ENCODE measurements at regions not wholly inside any gene's neighbourhood (a gene's known extent, or its start where the extent isn't known, plus 50 kb on each side); places are given as distances from the start of the nearest gene placed in this dataset.

- Mint-ChIP-seq H3K36me3 (ENCODE audit: unreplicated experiment) (no peaks in the 10 kb centered on the region), H3K27ac (ENCODE audit: unreplicated experiment) (no peak overlapping the region), H3K4me1 (ENCODE audit: low read depth, unreplicated experiment) (peaks cover 2% of the 10 kb centered on the region), H3K9me3 (ENCODE audit: unreplicated experiment) (no peaks in the 10 kb centered on the region), H3K27me3 (ENCODE audit: unreplicated experiment) (no peaks in the 10 kb centered on the region), H3K4me3 (ENCODE audit: unreplicated experiment) (no peak overlapping the region)
- no peak for DNase-seq
- no peak for TF ChIP-seq CTCF (IDR thresholded peaks at IDR 0.05; ENCODE audit: partially characterized antibody, unreplicated experiment)
Observed at GRCh38 chr5:109529520-109529919, 119.7 kb upstream of the PJA2 start.

GRCh38 chr5:109524555-109524954 lies 114.8 kb upstream of the PJA2 start:
- H3K4me1 Mint-ChIP-seq (ENCODE audit: low read depth, unreplicated experiment): no peaks in the 10 kb centered on the region
- no peak for TF ChIP-seq CTCF (IDR thresholded peaks at IDR 0.05; ENCODE audit: partially characterized antibody, unreplicated experiment)
- H3K36me3 Mint-ChIP-seq (ENCODE audit: unreplicated experiment): no peaks in the 10 kb centered on the region
- H3K27ac Mint-ChIP-seq (ENCODE audit: unreplicated experiment): no peak overlapping the region
- no peak for DNase-seq
- H3K27me3 Mint-ChIP-seq (ENCODE audit: unreplicated experiment): no peaks in the 10 kb centered on the region
- H3K4me3 Mint-ChIP-seq (ENCODE audit: unreplicated experiment): no peak overlapping the region
- peaks cover 5% of the 10 kb centered on the region for H3K9me3 Mint-ChIP-seq (ENCODE audit: unreplicated experiment)

- H3K36me3 Mint-ChIP-seq (ENCODE audit: unreplicated experiment): no peaks in the 10 kb centered on the region
- H3K4me3 Mint-ChIP-seq (ENCODE audit: unreplicated experiment): no peak overlapping the region
- H3K4me1 Mint-ChIP-seq (ENCODE audit: low read depth, unreplicated experiment): no peaks in the 10 kb centered on the region
- peaks cover 5% of the 10 kb centered on the region for H3K9me3 Mint-ChIP-seq (ENCODE audit: unreplicated experiment)
- H3K27ac Mint-ChIP-seq (ENCODE audit: unreplicated experiment): no peak overlapping the region
- no peak for TF ChIP-seq CTCF (IDR thresholded peaks at IDR 0.05; ENCODE audit: partially characterized antibody, unreplicated experiment)
- no peaks in the 10 kb centered on the region for H3K27me3 Mint-ChIP-seq (ENCODE audit: unreplicated experiment)
- no peak for DNase-seq
Observed at GRCh38 chr5:109524026-109524425, 114.3 kb upstream of the PJA2 start.

- no peak overlapping the region for H3K27ac Mint-ChIP-seq (ENCODE audit: unreplicated experiment)
- no peaks in the 10 kb centered on the region for H3K36me3 Mint-ChIP-seq (ENCODE audit: unreplicated experiment)
- H3K4me1 Mint-ChIP-seq (ENCODE audit: low read depth, unreplicated experiment): no peaks in the 10 kb centered on the region
- DNase-seq: no peak
- no peaks in the 10 kb centered on the region for H3K27me3 Mint-ChIP-seq (ENCODE audit: unreplicated experiment)
- TF ChIP-seq CTCF (IDR thresholded peaks at IDR 0.05; ENCODE audit: partially characterized antibody, unreplicated experiment): no peak
- no peak overlapping the region for H3K4me3 Mint-ChIP-seq (ENCODE audit: unreplicated experiment)
- peaks cover 5% of the 10 kb centered on the region for H3K9me3 Mint-ChIP-seq (ENCODE audit: unreplicated experiment)
Observed at GRCh38 chr5:109522404-109522803, 112.6 kb upstream of the PJA2 start.

- peaks cover 5% of the 10 kb centered on the region for H3K9me3 Mint-ChIP-seq (ENCODE audit: unreplicated experiment)
- no peak for TF ChIP-seq CTCF (IDR thresholded peaks at IDR 0.05; ENCODE audit: partially characterized antibody, unreplicated experiment)
- no peaks in the 10 kb centered on the region for H3K4me1 Mint-ChIP-seq (ENCODE audit: low read depth, unreplicated experiment)
- DNase-seq: no peak
- H3K4me3 Mint-ChIP-seq (ENCODE audit: unreplicated experiment): no peak overlapping the region
- no peak overlapping the region for H3K27ac Mint-ChIP-seq (ENCODE audit: unreplicated experiment)
- H3K27me3 Mint-ChIP-seq (ENCODE audit: unreplicated experiment): no peaks in the 10 kb centered on the region
- H3K36me3 Mint-ChIP-seq (ENCODE audit: unreplicated experiment): no peaks in the 10 kb centered on the region
Observed at GRCh38 chr5:109519416-109519815, 109.6 kb upstream of the PJA2 start.
